Fibroblast of lung (primary cell): ENCODE measurements at regions not wholly inside any gene's neighbourhood (a gene's known extent, or its start where the extent isn't known, plus 50 kb on each side); places are given as distances from the start of the nearest gene placed in this dataset.

Experiments
- EZH2 ChIP-seq: IDR thresholded peaks from 2 replicates; pipeline ENCODE4 v1.5.1; 2012; ENCODE audit warnings: low read length, control low read depth, mild to moderate bottlenecking; ENCODE audit errors: missing control alignments
- TF ChIP-seq, protein P1 (sequence below), 2 donors: IDR thresholded peaks in 1 of 2; conservative IDR thresholded peaks in 1 of 2; 1 replicate in 1 of 2; 2 replicates in 1 of 2; pipeline ENCODE4 v1.5.1; 2011 to 2012; ENCODE audit warnings: low read length in 2 of 2, control low read depth in 1 of 2, inconsistent platforms in 1 of 2, low read depth in 1 of 2, mild to moderate bottlenecking in 1 of 2

DNA sequence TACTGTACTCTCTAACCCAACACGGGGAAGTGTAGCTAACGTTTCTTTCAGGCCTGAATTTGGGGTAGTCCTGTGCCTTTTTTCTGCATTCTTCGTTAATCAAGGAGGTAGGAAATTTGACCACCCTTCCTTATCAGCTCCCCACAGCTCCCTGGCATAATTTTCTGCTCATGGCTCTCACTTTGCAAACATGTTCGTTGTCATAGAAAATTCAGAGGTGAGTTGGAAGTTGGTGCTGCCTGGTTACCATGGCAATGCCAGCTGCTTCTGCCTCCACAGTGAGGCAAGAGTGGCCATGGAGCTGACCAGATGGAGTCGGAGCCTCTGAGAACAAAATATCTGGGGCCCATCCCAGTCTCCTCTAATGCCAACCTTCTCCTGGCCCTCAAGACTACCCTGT, 116.6 kb upstream of the BOD1 start:
- TF ChIP-seq, protein P1, sequence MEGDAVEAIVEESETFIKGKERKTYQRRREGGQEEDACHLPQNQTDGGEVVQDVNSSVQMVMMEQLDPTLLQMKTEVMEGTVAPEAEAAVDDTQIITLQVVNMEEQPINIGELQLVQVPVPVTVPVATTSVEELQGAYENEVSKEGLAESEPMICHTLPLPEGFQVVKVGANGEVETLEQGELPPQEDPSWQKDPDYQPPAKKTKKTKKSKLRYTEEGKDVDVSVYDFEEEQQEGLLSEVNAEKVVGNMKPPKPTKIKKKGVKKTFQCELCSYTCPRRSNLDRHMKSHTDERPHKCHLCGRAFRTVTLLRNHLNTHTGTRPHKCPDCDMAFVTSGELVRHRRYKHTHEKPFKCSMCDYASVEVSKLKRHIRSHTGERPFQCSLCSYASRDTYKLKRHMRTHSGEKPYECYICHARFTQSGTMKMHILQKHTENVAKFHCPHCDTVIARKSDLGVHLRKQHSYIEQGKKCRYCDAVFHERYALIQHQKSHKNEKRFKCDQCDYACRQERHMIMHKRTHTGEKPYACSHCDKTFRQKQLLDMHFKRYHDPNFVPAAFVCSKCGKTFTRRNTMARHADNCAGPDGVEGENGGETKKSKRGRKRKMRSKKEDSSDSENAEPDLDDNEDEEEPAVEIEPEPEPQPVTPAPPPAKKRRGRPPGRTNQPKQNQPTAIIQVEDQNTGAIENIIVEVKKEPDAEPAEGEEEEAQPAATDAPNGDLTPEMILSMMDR (conservative IDR thresholded peaks at IDR 0.05 in 1 of 2, IDR thresholded peaks at IDR 0.05 in 1 of 2; ENCODE audit: low read depth in 1 of 2, low read length in 2 of 2): no peak
- no peak for TF ChIP-seq EZH2
